ENCODE measurements at regions not wholly inside any gene's neighbourhood (a gene's known extent, or its start where the extent isn't known, plus 50 kb on each side); places are given as distances from the start of the nearest gene placed in this dataset.
"Not testable (repeated sequence)": the region's sequence is repeated elsewhere in the genome, so short reads cannot be mapped to it uniquely, and the experiment has no call there.

DNA sequence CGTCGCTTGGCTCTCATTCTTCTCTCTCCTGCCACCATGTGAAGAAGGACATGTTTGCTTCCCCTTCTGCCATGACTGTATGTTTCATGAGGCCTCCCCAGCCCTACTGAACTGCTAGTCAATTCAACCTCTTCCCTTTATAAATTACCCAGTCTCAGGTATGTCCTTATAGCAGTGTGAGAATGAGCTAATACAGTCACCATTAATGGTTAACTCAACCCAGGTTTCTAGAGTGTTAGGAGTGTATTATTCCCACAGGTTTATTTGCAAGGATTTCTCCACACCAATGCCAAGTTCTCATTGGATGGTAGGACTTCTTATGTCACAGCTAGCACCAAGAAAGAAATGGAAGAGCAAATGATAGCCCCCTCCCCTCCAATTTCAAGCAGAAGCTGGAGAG is 71.9 kb downstream of the DYNAP start:
- no peaks in the 10 kb centered on the region for H3K4me1 ChIP-seq (ENCODE audit: control insufficient read depth, insufficient read depth, low read length)
- H3K4me3 ChIP-seq (ENCODE audit: low read length) = no peak overlapping the region
- no peaks in the 10 kb centered on the region for H3K9me3 ChIP-seq (replicated peaks; ENCODE audit: low read length)
- H3K4me2 ChIP-seq (ENCODE audit: low read length) = no peak overlapping the region
- peaks cover 15% of the 10 kb centered on the region for H3K27me3 ChIP-seq (ENCODE audit: control insufficient read depth, insufficient read depth, low read length)
- H3K36me3 ChIP-seq (ENCODE audit: insufficient read depth, low read length) = no peaks in the 10 kb centered on the region
- no peak overlapping the region for H3K9ac ChIP-seq (ENCODE audit: low read depth, low read length)

DNA sequence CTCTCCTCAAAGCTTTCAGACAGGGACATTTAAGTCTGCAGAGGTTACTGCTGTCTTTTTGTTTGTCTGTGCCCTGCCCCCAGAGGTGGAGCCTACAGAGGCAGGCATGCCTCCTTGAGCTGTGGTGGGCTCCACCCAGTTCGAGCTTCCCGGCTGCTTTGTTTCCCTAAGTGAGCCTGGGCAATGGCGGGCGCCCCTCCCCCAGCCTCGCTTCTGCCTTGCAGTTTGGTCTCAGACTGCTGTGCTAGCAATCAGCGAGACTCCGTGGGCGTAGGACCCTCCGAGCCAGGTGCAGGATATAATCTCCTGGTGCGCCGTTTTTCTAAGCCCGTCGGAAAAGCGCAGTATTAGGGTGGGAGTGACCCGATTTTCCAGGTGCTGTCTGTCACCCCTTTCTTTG is 78.7 kb downstream of the DYNAP start:
- H3K9me3 ChIP-seq (replicated peaks; ENCODE audit: low read length); H3K4me2 ChIP-seq (ENCODE audit: low read length); H3K4me1 ChIP-seq (ENCODE audit: control insufficient read depth, insufficient read depth, low read length); H3K4me3 ChIP-seq (ENCODE audit: low read length); H3K36me3 ChIP-seq (ENCODE audit: insufficient read depth, low read length); H3K9ac ChIP-seq (ENCODE audit: low read depth, low read length); H3K27me3 ChIP-seq (ENCODE audit: control insufficient read depth, insufficient read depth, low read length): not testable (repeated sequence)

GRCh38 chr18:54671291-54671881 is 80.3 kb downstream of the DYNAP start:
- Histone ChIP-seq H3K4me2 (ENCODE audit: low read length) (no peak overlapping the region), H3K36me3 (ENCODE audit: insufficient read depth, low read length) (no peaks in the 10 kb centered on the region), H3K9ac (ENCODE audit: low read depth, low read length) (no peak overlapping the region), H3K27me3 (ENCODE audit: control insufficient read depth, insufficient read depth, low read length) (no peaks in the 10 kb centered on the region), H3K9me3 (replicated peaks; ENCODE audit: low read length) (no peaks in the 10 kb centered on the region), H3K4me1 (ENCODE audit: control insufficient read depth, insufficient read depth, low read length) (peaks cover 6% of the 10 kb centered on the region), H3K4me3 (ENCODE audit: low read length) (no peak overlapping the region)

DNA sequence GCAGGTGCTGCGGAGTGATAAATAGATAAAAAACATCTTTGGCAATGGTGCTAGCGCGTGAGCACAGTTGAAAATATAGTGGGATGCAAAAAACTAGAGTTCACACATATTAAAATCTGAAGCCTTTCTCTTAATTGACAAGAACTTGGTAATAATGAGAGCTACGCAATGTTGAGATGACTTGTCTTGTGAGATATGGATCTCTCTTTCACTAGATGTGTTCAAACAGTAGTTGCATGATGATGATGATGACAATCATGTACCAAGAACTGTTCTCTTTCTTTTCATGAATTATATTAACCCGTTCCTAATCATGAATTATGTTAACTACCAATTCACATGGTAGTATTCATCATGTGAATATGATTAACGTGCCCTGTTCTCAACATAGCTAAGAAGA is 81.1 kb downstream of the DYNAP start:
- Histone ChIP-seq H3K9ac (ENCODE audit: low read depth, low read length) (no peak overlapping the region), H3K9me3 (replicated peaks; ENCODE audit: low read length) (no peaks in the 10 kb centered on the region), H3K36me3 (ENCODE audit: insufficient read depth, low read length) (no peaks in the 10 kb centered on the region), H3K4me2 (ENCODE audit: low read length) (no peak overlapping the region), H3K4me3 (ENCODE audit: low read length) (no peak overlapping the region), H3K27me3 (ENCODE audit: control insufficient read depth, insufficient read depth, low read length) (no peaks in the 10 kb centered on the region), H3K4me1 (ENCODE audit: control insufficient read depth, insufficient read depth, low read length) (peaks cover 6% of the 10 kb centered on the region)

- no peaks in the 10 kb centered on the region for H3K27me3 ChIP-seq (ENCODE audit: control insufficient read depth, insufficient read depth, low read length)
Observed at GRCh38 chr18:54672846-54673475, 81.9 kb downstream of the DYNAP start.

GRCh38 chr18:54673936-54674335 is 82.9 kb downstream of the DYNAP start:
- no peaks in the 10 kb centered on the region for H3K9me3 ChIP-seq (replicated peaks; ENCODE audit: low read length)
- H3K36me3 ChIP-seq (ENCODE audit: insufficient read depth, low read length) = no peaks in the 10 kb centered on the region
- peaks cover 6% of the 10 kb centered on the region for H3K4me1 ChIP-seq (ENCODE audit: control insufficient read depth, insufficient read depth, low read length)
- H3K27me3 ChIP-seq (ENCODE audit: control insufficient read depth, insufficient read depth, low read length) = no peaks in the 10 kb centered on the region
- H3K4me3 ChIP-seq (ENCODE audit: low read length) = no peak overlapping the region
- no peak overlapping the region for H3K9ac ChIP-seq (ENCODE audit: low read depth, low read length)
- H3K4me2 ChIP-seq (ENCODE audit: low read length) = no peak overlapping the region

More at GRCh38 chr18:54672846-54673475, 81.9 kb downstream of the DYNAP start:
- no peaks in the 10 kb centered on the region for H3K9me3 ChIP-seq (replicated peaks; ENCODE audit: low read length)
- no peak overlapping the region for H3K4me3 ChIP-seq (ENCODE audit: low read length)
- peaks cover 6% of the 10 kb centered on the region for H3K4me1 ChIP-seq (ENCODE audit: control insufficient read depth, insufficient read depth, low read length)
- no peak overlapping the region for H3K9ac ChIP-seq (ENCODE audit: low read depth, low read length)
- peak overlapping the region; percentile 27 for H3K4me2 ChIP-seq (ENCODE audit: low read length)
- no peaks in the 10 kb centered on the region for H3K36me3 ChIP-seq (ENCODE audit: insufficient read depth, low read length)

GRCh38 chr18:54675076-54675475 is 84.0 kb downstream of the DYNAP start:
- Histone ChIP-seq H3K4me3 (ENCODE audit: low read length) (no peak overlapping the region), H3K4me2 (ENCODE audit: low read length) (no peak overlapping the region), H3K4me1 (ENCODE audit: control insufficient read depth, insufficient read depth, low read length) (peaks cover 6% of the 10 kb centered on the region), H3K9me3 (replicated peaks; ENCODE audit: low read length) (no peaks in the 10 kb centered on the region), H3K9ac (ENCODE audit: low read depth, low read length) (no peak overlapping the region), H3K36me3 (ENCODE audit: insufficient read depth, low read length) (no peaks in the 10 kb centered on the region), H3K27me3 (ENCODE audit: control insufficient read depth, insufficient read depth, low read length) (no peaks in the 10 kb centered on the region)

- H3K4me2 ChIP-seq (ENCODE audit: low read length) = no peak overlapping the region
- H3K4me1 ChIP-seq (ENCODE audit: control insufficient read depth, insufficient read depth, low read length) = no peaks in the 10 kb centered on the region
- no peak overlapping the region for H3K9ac ChIP-seq (ENCODE audit: low read depth, low read length)
- H3K4me3 ChIP-seq (ENCODE audit: low read length) = no peak overlapping the region
- no peaks in the 10 kb centered on the region for H3K36me3 ChIP-seq (ENCODE audit: insufficient read depth, low read length)
- H3K9me3 ChIP-seq (replicated peaks; ENCODE audit: low read length) = no peaks in the 10 kb centered on the region
- H3K27me3 ChIP-seq (ENCODE audit: control insufficient read depth, insufficient read depth, low read length) = no peaks in the 10 kb centered on the region
Observed at GRCh38 chr18:54679318-54680149, 88.5 kb downstream of the DYNAP start.

DNA sequence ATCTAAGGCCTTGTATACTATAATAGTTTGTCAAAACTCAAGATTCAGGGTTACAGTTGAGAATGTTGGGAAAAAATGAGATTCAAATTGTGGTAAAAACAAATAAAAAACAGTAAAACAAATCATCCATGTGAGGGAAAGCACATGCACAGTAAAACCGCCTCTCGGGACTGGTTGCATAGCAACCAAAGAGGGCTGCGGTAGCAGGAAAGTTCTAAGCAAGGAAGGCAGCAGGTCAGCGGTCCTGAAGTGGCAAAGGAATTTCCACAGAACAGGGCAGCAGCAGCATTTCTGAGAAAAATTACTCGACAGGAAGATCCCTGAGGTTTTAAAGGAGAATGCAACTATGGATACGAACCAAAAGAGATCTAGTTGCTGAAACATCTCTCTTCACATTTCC is 93.7 kb downstream of the DYNAP start:
- no peak overlapping the region for H3K4me3 ChIP-seq (ENCODE audit: low read length)
- no peaks in the 10 kb centered on the region for H3K27me3 ChIP-seq (ENCODE audit: control insufficient read depth, insufficient read depth, low read length)
- H3K9me3 ChIP-seq (replicated peaks; ENCODE audit: low read length) = no peaks in the 10 kb centered on the region
- peaks cover under 1% of the 10 kb centered on the region for H3K4me1 ChIP-seq (ENCODE audit: control insufficient read depth, insufficient read depth, low read length)
- no peak overlapping the region for H3K9ac ChIP-seq (ENCODE audit: low read depth, low read length)
- H3K36me3 ChIP-seq (ENCODE audit: insufficient read depth, low read length) = no peaks in the 10 kb centered on the region
- no peak overlapping the region for H3K4me2 ChIP-seq (ENCODE audit: low read length)

GRCh38 chr18:54689319-54689718 is 98.3 kb downstream of the DYNAP start:
- no peaks in the 10 kb centered on the region for H3K9me3 ChIP-seq (replicated peaks; ENCODE audit: low read length)
- H3K4me3 ChIP-seq (ENCODE audit: low read length) = no peak overlapping the region
- no peak overlapping the region for H3K9ac ChIP-seq (ENCODE audit: low read depth, low read length)
- no peaks in the 10 kb centered on the region for H3K36me3 ChIP-seq (ENCODE audit: insufficient read depth, low read length)
- H3K27me3 ChIP-seq (ENCODE audit: control insufficient read depth, insufficient read depth, low read length) = no peaks in the 10 kb centered on the region
- no peak overlapping the region for H3K4me2 ChIP-seq (ENCODE audit: low read length)
- peaks cover 5% of the 10 kb centered on the region for H3K4me1 ChIP-seq (ENCODE audit: control insufficient read depth, insufficient read depth, low read length)

GRCh38 chr18:54690198-54690597 is 99.2 kb downstream of the DYNAP start:
- no peaks in the 10 kb centered on the region for H3K36me3 ChIP-seq (ENCODE audit: insufficient read depth, low read length)
- H3K9me3 ChIP-seq (replicated peaks; ENCODE audit: low read length) = no peaks in the 10 kb centered on the region
- H3K27me3 ChIP-seq (ENCODE audit: control insufficient read depth, insufficient read depth, low read length) = no peaks in the 10 kb centered on the region
- H3K4me2 ChIP-seq (ENCODE audit: low read length) = peak overlapping the region; percentile 49
- peak overlapping the region; percentile 10 for H3K4me3 ChIP-seq (ENCODE audit: low read length)
- H3K9ac ChIP-seq (ENCODE audit: low read depth, low read length) = no peak overlapping the region
- H3K4me1 ChIP-seq (ENCODE audit: control insufficient read depth, insufficient read depth, low read length) = peaks cover 5% of the 10 kb centered on the region

All from skeletal muscle satellite cell (primary cell).